ENCODE measurements at regions not wholly inside any gene's neighbourhood (a gene's known extent, or its start where the extent isn't known, plus 50 kb on each side); places are given as distances from the start of the nearest gene placed in this dataset.

- no peak for DNase-seq (ENCODE audit: extremely low read depth, low read depth)
- no peak for TF ChIP-seq CTCF (IDR thresholded peaks at IDR 0.05; ENCODE audit: low read depth, low read length)
These were observed 153.4 kb upstream of the UMPS start for GRCh38 chr3:124576565-124577493.

- no peak for DNase-seq (ENCODE audit: extremely low read depth, low read depth)
These were observed 152.6 kb upstream of the UMPS start for GRCh38 chr3:124577494-124578167.

GRCh38 chr3:124579641-124580040, 150.6 kb upstream of the UMPS start:
- no peak for TF ChIP-seq CTCF (IDR thresholded peaks at IDR 0.05; ENCODE audit: low read depth, low read length)
- no peak for DNase-seq (ENCODE audit: extremely low read depth, low read depth)

More at GRCh38 chr3:124577494-124578167, 152.6 kb upstream of the UMPS start:
- TF ChIP-seq CTCF (IDR thresholded peaks at IDR 0.05; ENCODE audit: low read depth, low read length): no peak

GRCh38 chr3:124582196-124582595, 148.1 kb upstream of the UMPS start:
- DNase-seq (ENCODE audit: extremely low read depth, low read depth): no peak

GRCh38 chr3:124582621-124583395, 147.4 kb upstream of the UMPS start:
- DNase-seq (ENCODE audit: extremely low read depth, low read depth): no peak
- TF ChIP-seq CTCF (IDR thresholded peaks at IDR 0.05; ENCODE audit: low read depth, low read length): no peak

More at GRCh38 chr3:124582196-124582595, 148.1 kb upstream of the UMPS start:
- TF ChIP-seq CTCF (IDR thresholded peaks at IDR 0.05; ENCODE audit: low read depth, low read length): no peak

GRCh38 chr3:124584245-124584551, 146.1 kb upstream of the UMPS start:
- TF ChIP-seq CTCF (IDR thresholded peaks at IDR 0.05; ENCODE audit: low read depth, low read length): no peak
- no peak for DNase-seq (ENCODE audit: extremely low read depth, low read depth)
